T-helper 1 cell (primary cell): ENCODE measurements at regions not wholly inside any gene's neighbourhood (a gene's known extent, or its start where the extent isn't known, plus 50 kb on each side); places are given as distances from the start of the nearest gene placed in this dataset.

ENCODE experiments used
- DNase-seq, 5 donors: peaks; one replicate each; pipeline ENCODE4 v3.0.0-alpha.2; 2012 to 2020

- no peak for DNase-seq
Observed at GRCh38 chr2:147499785-147500184, 345.0 kb upstream of the ACVR2A start.

DNA sequence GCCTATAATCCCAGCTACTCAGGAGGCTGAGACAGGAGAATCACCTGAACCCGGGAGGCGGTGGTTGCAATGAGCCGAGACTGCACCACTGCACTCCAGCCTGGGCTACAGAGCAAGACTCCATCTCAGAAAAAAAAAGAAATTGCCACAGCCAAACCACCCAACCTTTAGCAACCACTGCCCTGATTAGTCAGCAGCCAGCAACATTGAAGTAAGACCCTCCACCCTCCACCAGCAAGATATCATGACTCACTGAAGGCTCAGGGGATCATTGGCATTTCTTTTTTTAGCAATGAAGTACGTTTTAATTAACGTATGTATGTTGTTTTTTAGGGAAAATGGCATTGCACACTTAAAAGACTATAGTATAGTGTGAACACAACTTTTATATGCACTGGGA lies 349.1 kb upstream of the ACVR2A start:
- no peak for DNase-seq

- no peak for DNase-seq
Observed at GRCh38 chr2:147492471-147492870, 352.4 kb upstream of the ACVR2A start.

DNA sequence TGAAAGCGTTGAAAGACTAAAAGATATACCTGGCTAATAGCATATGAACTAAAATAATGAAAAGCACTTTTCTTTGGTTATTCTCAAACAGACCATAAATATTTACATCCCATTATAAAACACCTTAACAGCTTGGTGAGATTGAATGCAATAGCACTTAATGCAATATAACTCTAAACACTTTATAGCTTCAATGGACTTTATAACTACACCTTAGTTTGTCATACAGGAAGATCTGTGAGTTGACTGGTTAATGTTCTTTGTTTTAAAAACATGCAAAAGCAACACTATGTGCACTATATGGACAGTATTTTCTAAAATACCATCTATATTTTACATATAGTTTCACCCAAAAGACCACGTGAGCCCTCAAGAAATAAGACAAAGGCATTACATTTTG lies 353.3 kb upstream of the ACVR2A start:
- no peak for DNase-seq

GRCh38 chr2:147490401-147491261 lies 354.2 kb upstream of the ACVR2A start:
- DNase-seq, result peak in 1 of 5 donors; percentile 54

DNA sequence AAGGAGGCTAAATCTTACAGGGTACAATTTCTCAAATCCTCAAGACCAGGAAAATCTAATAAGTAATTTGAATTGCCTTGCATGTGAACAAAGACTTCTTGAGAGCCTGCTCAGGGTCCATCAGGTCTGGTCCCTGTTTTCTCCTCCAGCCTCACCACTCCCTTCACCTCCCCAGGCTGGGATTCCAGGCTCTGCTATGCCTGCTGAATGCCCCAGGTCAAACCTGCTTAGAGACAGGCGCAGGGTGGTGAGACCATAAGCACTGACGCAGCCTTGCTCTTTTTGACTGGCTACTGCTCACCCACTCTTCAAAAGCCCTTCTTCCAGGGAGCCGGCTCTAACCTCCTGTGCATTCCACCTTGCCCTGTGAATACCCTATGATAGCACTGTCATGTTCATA lies 356.4 kb upstream of the ACVR2A start:
- no peak for DNase-seq

DNA sequence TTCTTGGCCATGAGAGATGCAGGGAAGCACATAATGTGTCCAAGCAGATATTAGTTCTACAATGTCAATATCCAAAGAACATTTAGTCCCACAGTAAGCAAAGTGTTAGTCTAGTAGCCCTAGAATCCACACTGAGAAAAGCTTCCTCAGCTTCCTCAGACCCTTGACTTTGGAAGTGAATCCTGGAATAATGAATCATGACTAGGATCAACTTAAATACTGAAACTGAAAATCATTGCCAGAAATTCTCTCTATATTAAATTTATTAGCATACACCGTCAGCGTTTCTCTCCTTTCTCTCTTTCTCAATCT lies 356.9 kb upstream of the ACVR2A start:
- no peak for DNase-seq

DNA sequence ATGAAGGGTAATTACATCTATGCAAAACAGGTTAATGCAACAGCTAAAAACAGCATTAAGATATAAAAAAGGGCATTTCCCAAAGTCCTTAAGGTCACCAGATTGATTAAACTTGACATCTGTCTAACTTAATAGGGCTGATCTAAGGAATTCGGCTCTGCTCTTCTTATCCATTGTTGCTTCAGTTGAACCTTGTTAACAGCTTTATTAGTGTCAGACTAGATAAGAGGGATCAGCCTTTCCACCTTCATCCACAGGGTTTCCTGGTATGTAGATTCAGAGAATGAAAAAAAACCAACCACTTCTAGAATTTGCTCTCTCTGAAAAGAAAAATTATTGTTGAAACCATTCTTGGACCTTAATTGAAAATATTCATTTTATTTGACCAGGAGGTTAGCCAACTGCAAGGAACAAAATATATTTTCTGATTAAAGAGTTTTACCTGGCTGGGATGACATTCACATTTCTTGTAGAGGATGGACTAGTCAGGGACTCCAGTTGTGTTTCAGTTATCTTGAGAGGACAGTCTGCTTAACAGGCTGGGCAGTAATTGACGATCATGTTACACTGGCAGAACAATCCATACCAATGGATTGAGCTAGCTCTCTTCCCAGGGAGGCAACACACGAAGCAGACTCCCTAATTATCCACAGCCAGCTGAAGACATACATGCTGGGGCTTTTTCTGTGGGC lies 357.4 kb upstream of the ACVR2A start:
- DNase-seq, result no peak

DNA sequence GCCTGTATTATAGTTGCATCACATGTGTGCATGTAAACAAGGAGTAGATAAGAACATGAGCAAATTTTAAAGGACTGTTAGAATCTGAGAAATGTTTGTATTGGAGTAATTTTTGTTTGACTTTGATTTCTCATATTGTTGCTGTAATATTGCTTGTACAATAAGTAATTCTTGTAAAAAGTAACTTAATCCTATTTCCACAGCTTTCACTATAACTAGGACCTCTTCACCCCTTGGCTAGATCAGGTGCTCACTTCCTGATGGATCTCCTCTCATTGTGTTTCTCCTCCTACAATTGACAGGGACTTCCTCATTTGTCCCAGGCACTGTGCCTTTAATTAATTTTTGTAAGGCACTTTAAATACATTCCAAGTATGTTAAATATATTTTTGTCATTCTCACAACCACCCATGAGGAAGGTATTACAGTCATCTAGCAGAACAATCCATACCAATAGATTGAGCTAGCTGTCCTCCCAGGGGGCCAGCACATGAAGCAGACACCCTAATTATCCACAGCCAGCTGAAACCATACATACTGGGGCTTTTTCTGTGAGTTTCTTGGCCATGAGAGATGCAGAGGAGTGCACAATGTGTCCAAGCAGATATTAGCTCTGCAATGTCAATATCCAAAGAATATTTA lies 359.5 kb upstream of the ACVR2A start:
- no peak for DNase-seq

DNA sequence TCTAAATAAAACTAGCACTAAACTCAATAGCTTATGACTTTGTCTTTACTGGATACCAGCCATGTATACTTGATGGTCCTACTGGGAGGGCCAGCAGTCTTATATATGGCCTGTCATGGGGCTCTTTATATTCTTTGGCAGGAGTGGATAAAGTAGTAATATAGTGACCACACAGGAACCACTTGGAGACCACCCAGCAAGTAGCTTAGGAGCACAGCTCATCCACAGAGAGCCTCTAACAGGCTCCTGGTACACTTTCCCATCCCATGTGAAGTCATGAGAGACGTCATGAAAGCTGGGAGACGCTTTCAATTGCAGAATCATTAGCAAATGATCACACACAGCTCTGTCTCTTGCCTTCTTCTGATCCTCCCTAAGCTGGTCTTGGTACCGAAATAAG lies 360.9 kb upstream of the ACVR2A start:
- no peak for DNase-seq

- no peak for DNase-seq
Observed at GRCh38 chr2:147482916-147483669, 361.7 kb upstream of the ACVR2A start.

GRCh38 chr2:147482111-147482895 lies 362.5 kb upstream of the ACVR2A start:
- no peak for DNase-seq

DNA sequence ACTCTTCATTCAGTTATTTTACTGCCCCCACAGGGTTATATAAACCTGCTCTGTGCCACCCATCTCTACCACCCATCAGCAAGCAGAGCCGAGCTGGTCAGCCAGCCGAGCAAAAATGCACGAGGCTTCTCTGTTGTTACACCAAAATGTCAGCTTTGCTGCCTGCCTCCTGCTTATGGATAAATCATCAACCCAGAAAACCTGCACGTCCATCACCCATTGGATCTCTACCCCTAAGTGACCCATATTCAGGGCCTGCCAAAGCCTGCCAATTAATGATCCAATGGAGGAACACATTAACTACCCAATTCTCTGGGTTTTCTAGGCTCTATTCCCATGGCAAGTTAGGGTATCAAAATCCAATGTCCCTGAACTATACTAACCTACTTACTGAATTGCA lies 365.5 kb upstream of the ACVR2A start:
- DNase-seq, result no peak

DNA sequence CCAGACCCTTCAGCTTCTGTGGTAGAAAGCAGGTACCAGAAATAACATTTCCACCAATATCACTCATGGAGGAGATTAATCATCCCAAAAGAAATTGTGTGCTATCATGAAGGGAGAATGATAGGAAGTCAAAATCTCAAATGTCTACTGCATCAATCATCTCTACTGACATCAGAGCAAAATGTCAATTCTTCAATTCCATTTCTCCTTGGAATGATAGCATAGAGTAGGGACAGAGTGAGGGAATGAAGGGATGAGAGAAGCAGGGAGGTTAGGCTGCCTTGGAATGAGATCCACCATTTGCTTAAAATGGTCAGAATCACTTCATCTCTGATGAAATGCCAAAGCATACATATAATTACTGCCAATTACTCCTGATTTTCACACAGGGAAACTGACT lies 371.8 kb upstream of the ACVR2A start:
- DNase-seq, result no peak

- DNase-seq, result no peak
Observed at GRCh38 chr2:147471126-147471525, 373.7 kb upstream of the ACVR2A start.

- no peak for DNase-seq
Observed at GRCh38 chr2:147469471-147469870, 375.4 kb upstream of the ACVR2A start.

DNA sequence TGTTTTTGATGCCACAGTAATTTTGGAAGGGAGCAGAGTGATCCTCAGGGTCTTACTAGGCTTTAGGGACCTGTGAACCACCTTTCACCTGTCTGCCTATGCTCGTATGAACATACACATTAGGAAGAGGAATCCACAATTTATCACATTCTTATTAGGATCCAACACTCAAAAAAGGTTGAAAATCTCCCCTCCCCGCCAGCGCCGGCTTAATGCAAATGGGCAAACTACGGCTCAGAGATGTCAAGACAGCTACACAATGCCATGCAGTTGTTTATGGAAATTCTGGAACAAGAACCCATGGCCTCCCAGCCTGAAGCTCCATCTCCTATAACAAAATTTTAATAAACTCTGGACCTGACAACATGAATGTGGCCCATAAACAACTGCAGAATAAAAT lies 375.9 kb upstream of the ACVR2A start:
- no peak for DNase-seq

DNA sequence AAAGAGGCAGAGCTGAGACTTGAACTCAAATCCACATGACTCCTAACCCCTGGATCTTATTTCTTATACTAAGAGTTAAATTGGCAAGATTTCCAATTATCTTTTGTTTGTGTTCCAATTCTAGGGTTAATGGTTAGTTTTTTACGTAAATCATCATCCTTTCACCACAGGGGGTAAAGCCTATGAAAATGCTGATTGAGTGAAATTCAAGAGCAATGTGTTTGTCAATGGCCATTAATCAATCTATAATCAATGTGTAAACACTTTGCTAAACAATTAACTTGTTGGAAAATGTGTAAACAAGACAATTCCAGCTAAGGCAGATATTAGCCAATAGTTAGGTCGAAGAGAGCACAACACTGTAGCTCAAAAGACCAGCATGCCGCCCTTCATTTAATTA lies 376.5 kb upstream of the ACVR2A start:
- DNase-seq, result no peak

- DNase-seq, result no peak
Observed at GRCh38 chr2:147467441-147467840, 377.4 kb upstream of the ACVR2A start.

GRCh38 chr2:147464737-147465357 lies 380.0 kb upstream of the ACVR2A start:
- DNase-seq, result no peak

GRCh38 chr2:147463881-147464520 lies 380.8 kb upstream of the ACVR2A start:
- no peak for DNase-seq
